ENCODE measurements at regions not wholly inside any gene's neighbourhood (a gene's known extent, or its start where the extent isn't known, plus 50 kb on each side); places are given as distances from the start of the nearest gene placed in this dataset.

DNA sequence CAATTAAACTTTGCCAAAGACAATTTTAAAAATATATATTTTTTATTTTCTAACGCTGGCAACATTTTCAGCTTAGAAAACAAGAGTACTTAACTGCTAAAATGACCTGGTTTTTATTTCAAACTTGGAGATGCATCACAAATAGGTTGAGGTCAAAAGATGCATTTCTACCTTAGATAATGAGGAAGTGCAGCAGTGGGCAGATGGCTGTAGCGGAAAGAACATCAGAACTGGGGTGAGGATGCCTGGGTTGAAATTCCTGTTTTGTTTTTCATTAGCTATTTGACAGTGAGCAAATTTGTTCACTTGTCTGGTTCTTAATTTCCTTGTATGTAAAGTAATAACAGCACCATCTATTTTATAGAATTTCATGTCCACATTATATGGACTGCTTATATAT, 524.8 kb upstream of the KLF4 start:
- TF ChIP-seq, protein P1, sequence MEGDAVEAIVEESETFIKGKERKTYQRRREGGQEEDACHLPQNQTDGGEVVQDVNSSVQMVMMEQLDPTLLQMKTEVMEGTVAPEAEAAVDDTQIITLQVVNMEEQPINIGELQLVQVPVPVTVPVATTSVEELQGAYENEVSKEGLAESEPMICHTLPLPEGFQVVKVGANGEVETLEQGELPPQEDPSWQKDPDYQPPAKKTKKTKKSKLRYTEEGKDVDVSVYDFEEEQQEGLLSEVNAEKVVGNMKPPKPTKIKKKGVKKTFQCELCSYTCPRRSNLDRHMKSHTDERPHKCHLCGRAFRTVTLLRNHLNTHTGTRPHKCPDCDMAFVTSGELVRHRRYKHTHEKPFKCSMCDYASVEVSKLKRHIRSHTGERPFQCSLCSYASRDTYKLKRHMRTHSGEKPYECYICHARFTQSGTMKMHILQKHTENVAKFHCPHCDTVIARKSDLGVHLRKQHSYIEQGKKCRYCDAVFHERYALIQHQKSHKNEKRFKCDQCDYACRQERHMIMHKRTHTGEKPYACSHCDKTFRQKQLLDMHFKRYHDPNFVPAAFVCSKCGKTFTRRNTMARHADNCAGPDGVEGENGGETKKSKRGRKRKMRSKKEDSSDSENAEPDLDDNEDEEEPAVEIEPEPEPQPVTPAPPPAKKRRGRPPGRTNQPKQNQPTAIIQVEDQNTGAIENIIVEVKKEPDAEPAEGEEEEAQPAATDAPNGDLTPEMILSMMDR (tag by site-specific recombination; IDR thresholded peaks at IDR 0.05), result no peak
- TF ChIP-seq HOXC10 (CRISPR knock-in tag; IDR thresholded peaks at IDR 0.05) (no peak), ZNF558 (tag by site-specific recombination; IDR thresholded peaks at IDR 0.05) (no peak), SP2 (tag by site-specific recombination; IDR thresholded peaks at IDR 0.05) (no peak), MZF1 (tag by site-specific recombination; IDR thresholded peaks at IDR 0.05; ENCODE audit: borderline replicate concordance) (no peak), ZEB2 (tag by site-specific recombination; IDR thresholded peaks at IDR 0.05) (no peak), ZNF692 (tag by site-specific recombination; IDR thresholded peaks at IDR 0.05) (no peak), ZBTB21 (tag by site-specific recombination; IDR thresholded peaks at IDR 0.05) (no peak), BCL11A (tag by site-specific recombination; IDR thresholded peaks at IDR 0.05; ENCODE audit: low read depth) (no peak), TRIM28 (IDR thresholded peaks at IDR 0.05; ENCODE audit: borderline replicate concordance, low read length) (no peak), ZNF354C (tag by site-specific recombination; IDR thresholded peaks at IDR 0.05; ENCODE audit: borderline replicate concordance, low read depth) (no peak), ZNF132 (tag by site-specific recombination; IDR thresholded peaks at IDR 0.05; ENCODE audit: borderline replicate concordance) (no peak)
- TF ChIP-seq, protein P2, sequence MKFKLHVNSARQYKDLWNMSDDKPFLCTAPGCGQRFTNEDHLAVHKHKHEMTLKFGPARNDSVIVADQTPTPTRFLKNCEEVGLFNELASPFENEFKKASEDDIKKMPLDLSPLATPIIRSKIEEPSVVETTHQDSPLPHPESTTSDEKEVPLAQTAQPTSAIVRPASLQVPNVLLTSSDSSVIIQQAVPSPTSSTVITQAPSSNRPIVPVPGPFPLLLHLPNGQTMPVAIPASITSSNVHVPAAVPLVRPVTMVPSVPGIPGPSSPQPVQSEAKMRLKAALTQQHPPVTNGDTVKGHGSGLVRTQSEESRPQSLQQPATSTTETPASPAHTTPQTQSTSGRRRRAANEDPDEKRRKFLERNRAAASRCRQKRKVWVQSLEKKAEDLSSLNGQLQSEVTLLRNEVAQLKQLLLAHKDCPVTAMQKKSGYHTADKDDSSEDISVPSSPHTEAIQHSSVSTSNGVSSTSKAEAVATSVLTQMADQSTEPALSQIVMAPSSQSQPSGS (tag by site-specific recombination; IDR thresholded peaks at IDR 0.05; ENCODE audit: low read depth), result no peak
